HG03565 (cell line): ENCODE measurements at regions not wholly inside any gene's neighbourhood (a gene's known extent, or its start where the extent isn't known, plus 50 kb on each side); places are given as distances from the start of the nearest gene placed in this dataset.

Experiments
- ATAC-seq: cut with Tn5 transposase; IDR thresholded peaks from one replicate; pipeline ENCODE4 v1.9.1; 2021; ENCODE audit warnings: mild to moderate bottlenecking, moderate library complexity; ENCODE audit not compliant: unreplicated experiment

- no peak for ATAC-seq
Observed at GRCh38 chr21:27695246-27695645, 728.4 kb upstream of the ADAMTS5 start.

DNA sequence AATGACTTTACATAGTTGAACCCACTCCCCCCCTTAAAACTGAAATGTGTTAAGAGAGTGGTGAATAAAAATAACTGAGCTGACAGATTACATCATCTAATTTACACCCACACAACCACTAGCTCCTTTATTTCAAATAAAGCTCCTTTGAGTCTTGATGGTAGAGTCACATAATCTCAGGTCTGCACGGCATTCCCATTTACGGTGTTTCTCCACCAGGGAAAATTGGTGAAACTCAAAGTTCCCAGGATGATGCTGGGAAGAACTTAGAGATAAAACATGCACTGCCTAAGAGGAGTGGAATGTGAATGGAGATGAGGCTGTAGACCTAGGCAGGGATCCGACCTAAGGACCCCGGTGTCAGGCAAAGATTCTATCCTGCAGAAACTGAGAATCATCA, 727.8 kb upstream of the ADAMTS5 start:
- ATAC-seq = no peak

- ATAC-seq = no peak
Observed at GRCh38 chr21:27693376-27693775, 726.5 kb upstream of the ADAMTS5 start.

DNA sequence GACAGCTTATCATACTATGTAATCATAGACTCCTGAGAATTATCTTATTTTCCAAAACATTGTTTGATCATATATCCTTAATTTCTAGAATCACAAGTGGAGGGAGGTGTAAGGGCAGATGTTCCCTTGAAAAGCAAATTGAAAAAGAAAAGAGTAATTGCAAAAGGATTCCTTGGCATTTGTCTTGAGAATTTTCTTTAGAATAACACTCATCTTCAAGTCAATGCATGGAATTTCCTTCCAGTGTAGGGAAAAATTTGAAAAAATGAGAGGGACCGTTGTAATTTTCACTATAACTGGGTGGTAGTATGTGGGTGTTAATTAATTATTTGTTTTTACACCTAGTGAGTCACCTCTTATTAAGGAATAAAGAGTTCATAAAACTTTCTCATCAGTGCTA, 724.6 kb upstream of the ADAMTS5 start:
- no peak for ATAC-seq

DNA sequence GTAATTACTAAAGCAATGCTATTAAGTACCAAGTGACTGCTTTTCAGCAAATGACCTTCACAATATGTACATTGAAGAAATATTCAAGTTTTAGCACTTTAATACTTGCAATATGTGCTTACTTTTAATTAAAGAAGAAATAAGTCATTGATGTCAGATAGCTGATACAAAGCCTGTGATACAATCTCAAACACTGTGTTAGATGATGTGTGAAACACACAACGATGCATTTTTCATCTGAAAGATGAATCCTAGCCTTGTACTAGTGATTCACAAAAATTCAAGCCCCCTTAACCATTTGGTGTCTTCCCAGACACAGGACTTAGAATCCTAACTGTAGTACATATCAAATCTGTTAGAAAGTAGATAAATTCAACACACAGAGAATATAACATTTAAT, 724.1 kb upstream of the ADAMTS5 start:
- no peak for ATAC-seq

DNA sequence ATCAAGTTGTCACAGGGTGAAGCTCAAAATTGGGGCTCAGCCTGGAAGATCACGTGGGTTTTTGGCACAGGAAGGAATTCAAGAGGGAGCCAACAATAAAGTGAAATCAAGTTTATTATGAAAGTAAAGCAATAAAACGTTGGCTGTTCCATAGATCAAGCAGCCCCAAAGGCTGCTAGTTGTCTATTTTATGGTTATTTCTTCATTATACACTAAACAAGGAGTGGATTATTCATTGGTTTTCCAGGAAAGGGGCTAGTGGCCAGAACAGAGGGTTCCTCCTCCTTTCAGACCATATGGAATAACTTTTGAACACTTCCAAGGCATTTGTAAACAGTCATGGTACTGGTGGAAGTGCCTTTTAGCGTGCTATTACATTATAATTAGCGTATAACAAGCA, 723.5 kb upstream of the ADAMTS5 start:
- ATAC-seq = no peak

DNA sequence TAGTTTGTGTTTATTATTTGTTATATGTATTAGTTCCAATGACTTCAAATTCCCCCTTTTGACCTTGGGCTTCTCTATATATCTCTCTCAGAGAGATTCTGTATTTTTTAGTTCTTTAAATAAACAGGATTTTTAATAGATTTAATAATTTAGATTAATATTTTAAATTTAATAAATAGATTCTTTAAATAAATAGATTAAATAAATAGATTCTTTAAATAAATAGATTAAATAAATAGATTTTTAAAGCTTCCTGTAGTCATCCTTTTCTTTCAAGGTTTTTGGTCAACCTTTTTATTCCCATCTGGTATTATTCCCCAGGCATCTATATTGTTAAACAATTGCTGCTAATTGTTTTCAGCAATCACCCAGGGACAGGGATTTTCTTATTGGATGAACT, 721.9 kb upstream of the ADAMTS5 start:
- no peak for ATAC-seq

GRCh38 chr21:27683292-27683691, 716.4 kb upstream of the ADAMTS5 start:
- no peak for ATAC-seq

DNA sequence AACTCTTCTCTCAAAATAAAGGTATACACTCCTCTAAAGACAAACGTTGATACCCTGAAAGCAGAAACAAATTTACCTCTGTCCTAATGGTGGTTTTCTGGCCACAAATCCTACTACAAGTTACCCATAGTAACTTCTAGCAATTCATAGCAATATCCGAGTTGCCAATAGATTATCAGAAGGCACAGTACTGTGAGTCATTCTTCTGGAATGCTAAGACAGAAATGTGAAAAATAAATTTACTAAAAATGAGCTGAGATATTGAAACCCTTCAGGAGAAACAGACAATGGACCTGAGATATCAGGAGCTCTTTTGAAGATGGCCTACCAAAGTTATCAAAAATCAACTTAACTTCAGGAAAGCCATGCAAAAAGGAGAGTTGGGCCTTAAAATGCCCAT, 715.0 kb upstream of the ADAMTS5 start:
- ATAC-seq = no peak

DNA sequence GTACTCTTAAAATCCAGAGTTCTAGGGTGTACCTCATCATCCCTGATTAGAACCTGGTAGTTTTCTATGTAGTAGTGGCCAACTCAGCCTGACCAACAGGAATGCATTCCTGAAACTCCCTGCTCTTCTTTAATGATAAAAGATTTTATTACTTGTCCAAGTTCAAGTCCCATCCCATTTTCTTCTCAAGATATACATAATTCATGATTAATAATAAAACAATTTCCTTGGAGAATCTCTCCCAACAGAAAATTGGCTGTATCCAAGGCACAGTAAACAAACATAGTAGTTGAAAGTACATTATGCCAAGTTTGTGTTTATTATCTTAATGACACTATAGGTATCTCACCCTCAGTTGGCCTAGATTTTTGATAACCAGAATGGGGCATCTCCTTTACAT, 714.1 kb upstream of the ADAMTS5 start:
- no peak for ATAC-seq

GRCh38 chr21:27680181-27680580, 713.3 kb upstream of the ADAMTS5 start:
- ATAC-seq = no peak

DNA sequence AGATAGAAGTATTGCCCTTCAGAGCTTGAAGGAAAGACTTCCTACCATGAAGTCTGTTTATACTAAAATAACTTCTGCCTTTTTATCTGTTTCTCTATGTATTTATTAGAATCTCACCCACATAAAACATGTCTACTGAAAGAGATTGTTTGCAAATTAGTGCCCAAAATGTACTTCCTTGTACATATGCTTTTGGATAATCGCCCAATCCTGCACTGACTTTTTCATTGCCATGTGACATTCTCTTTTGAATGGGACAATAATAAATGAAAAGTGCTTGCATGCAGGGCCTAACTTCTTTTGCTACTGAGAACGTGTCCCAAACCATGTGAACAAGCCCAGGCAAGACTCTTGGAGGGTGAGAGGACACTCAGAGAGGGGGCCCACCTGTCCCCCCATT, 711.6 kb upstream of the ADAMTS5 start:
- ATAC-seq = no peak

DNA sequence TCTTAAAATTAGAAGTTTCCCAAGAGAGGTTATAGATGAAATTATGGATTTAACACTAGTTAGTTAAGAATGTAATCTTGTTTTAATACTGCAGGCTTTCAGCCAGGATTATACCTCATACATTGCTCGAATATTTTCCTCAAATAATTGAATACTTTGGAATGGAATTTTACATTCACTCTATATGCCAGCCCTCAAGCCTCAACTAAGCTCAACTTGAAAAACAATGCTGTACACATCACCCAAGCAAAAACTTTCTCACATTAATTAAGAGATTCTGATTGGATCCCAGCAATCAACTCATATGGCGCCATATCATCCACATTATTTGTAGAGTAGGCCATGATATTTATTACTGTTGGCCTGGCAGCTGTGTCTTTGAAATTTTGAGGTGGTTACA, 710.7 kb upstream of the ADAMTS5 start:
- ATAC-seq = no peak

- no peak for ATAC-seq
Observed at GRCh38 chr21:27675306-27675705, 708.4 kb upstream of the ADAMTS5 start.

DNA sequence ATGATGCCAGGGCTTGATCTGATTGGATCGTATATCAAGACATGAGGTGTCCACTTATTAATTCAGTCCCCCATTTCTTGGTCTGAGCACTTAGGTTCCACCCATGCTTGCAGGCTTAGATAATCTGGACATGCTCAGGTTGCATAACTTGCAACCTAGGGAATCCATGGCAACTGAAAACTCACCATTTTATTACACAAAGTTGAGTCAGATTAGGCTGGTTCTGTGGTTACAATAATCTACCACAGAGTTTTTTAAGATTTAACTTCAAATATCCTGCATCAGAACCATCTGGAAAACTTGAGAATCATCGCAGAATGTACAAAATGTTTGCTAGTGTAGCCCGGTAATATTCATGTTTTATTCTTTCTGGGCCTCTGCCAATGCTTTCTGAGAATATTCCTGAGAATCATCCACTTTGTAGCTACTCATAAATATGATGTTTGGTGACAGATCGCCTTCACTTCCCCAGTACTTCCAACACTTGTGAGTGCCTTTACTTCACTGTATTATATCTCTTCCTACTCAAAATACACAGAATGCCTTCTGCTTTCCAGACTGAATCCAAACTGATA, 707.2 kb upstream of the ADAMTS5 start:
- no peak for ATAC-seq

GRCh38 chr21:27673581-27673980, 706.7 kb upstream of the ADAMTS5 start:
- ATAC-seq = no peak

GRCh38 chr21:27671207-27671606, 704.3 kb upstream of the ADAMTS5 start:
- ATAC-seq = no peak

DNA sequence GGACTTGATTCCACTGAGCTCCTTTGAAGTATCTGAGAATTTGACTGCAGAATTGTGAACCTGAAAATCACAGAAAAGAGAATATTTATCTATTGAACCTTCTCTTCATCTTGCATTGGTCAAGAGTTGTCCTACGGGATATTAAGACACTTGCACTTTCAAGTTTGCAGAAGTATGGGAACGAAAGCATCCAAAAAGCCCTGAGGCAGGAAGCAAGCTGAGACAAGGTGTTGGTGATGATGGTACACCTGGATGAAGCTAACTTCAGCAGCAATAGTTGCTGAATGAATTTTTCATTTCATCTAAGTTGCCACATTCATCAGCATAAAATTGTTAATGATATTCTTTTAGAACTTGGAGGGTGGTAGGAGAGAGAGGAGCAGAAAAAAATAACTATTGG, 686.6 kb upstream of the ADAMTS5 start:
- ATAC-seq = no peak

DNA sequence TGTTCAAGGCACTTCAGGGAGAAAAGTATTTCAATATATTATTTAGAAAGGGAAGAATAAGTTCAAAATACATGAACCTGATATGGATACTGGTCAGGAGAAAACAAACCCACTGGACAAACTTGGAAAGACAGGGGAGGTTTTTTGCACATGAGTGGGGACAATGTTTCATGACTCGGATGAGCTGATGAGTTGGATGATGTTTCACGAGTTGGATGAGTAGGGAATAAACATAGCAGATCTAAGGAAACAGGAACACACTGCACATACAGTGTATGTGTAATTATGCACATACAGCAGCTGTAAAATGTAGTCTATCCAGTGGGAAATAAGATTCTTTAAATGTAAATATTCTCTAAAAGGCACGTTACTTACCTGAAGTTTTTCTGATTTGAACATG, 682.9 kb upstream of the ADAMTS5 start:
- no peak for ATAC-seq

DNA sequence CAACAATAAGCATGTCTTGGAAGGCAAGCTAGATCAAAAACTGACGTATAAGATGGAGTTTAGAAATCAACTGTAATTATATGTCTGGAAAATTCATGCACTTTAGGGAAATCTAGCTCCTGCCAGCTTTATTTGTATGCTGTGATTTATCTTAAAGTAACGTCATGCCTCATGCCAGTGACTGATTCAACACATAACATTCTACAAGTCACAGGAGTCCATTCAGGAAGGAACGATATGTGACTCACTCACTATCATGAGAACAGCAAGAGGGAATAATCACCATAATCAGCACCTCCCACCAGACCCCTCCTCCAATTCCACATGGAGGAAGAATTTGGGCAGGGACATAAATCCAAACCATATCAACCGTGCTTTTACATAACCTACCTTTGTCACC, 682.4 kb upstream of the ADAMTS5 start:
- no peak for ATAC-seq

DNA sequence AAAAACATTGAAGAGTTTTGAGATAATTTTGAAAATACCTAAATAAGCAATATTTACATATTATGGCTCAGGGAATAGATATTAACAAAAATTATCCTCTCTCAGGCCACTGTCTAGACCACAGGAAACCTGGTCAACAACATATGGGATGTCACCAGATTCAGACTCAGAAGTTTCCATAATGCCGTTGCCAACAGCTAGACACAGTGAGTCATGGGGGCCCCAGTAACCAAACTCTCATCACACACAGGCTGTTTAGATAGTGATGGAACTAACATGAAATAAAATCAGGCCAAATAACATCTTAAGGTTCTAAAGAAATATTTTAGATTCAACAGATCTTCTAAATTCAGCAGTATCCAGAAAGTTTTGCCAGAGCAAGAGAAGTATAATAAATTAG, 681.7 kb upstream of the ADAMTS5 start:
- no peak for ATAC-seq

- no peak for ATAC-seq
Observed at GRCh38 chr21:27647921-27648320, 681.0 kb upstream of the ADAMTS5 start.

DNA sequence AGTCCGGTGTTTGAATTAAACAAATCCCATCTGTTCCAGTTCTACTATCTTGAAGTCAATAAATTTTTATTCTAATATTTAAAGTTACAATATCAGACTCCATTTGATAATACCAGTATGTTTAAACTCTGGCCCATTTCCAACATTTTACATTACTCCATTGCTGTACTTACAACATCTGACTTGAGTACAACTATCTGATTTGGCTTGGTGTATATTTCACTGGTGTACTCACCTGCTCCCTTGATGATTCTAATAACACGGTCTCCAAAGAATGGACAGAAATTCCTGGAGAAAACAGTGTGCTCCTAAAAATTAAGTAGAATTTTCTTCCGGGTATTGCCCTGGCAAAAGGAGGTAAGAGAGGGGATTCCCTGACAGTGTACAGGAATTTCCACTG, 680.5 kb upstream of the ADAMTS5 start:
- ATAC-seq = no peak

DNA sequence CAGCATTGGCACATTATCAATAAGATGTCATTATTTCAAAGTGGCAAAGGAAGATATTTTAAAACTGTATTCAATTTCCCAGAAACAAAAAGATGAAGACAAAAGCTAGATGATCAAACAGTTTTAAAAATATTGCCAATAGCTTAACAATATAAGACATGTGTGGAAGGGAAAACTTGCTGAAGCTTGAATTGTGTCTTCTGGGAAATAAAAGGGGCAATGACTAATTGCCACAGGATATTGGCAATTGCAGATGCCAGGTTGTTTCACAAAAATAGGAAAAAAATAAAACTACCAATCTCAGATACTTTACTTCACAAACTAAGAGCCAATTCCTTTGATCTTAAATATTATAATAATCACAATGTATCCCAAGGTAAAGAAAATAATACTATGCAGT, 679.8 kb upstream of the ADAMTS5 start:
- no peak for ATAC-seq
